ENCODE measurements at regions not wholly inside any gene's neighbourhood (a gene's known extent, or its start where the extent isn't known, plus 50 kb on each side); places are given as distances from the start of the nearest gene placed in this dataset.

- no peaks in the 10 kb centered on the region for H3K36me3 ChIP-seq
- no peak overlapping the region for H3K27ac ChIP-seq
- TF ChIP-seq POLR2A (IDR thresholded peaks at IDR 0.05) (no peak), CTCF (IDR thresholded peaks at IDR 0.05) (no peak)
- intact Hi-C loops (cut with DNase I; ENCODE audit: low total_unique reads): no loop called here
- H3K27me3 ChIP-seq: no peaks in the 10 kb centered on the region
- no peak for DNase-seq
- H3K4me3 ChIP-seq: no peak overlapping the region
- H3K4me1 ChIP-seq: no peaks in the 10 kb centered on the region
- H3K9me3 ChIP-seq: no peaks in the 10 kb centered on the region
These were observed 960.9 kb upstream of the FAT3 start for GRCh38 chr11:91263496-91264365.

GRCh38 chr11:91261513-91261912 is 963.1 kb upstream of the FAT3 start:
- Histone ChIP-seq H3K27ac (no peak overlapping the region), H3K27me3 (no peaks in the 10 kb centered on the region), H3K4me3 (no peak overlapping the region), H3K36me3 (no peaks in the 10 kb centered on the region), H3K4me1 (no peaks in the 10 kb centered on the region), H3K9me3 (no peaks in the 10 kb centered on the region)
- intact Hi-C loops (cut with DNase I; ENCODE audit: low total_unique reads): no loop called here
- TF ChIP-seq POLR2A (IDR thresholded peaks at IDR 0.05) (no peak), CTCF (IDR thresholded peaks at IDR 0.05) (no peak)
- no peak for DNase-seq

- no peak for TF ChIP-seq CTCF (IDR thresholded peaks at IDR 0.05)
- no peak for TF ChIP-seq POLR2A (IDR thresholded peaks at IDR 0.05)
- Histone ChIP-seq H3K4me3 (no peak overlapping the region), H3K27me3 (no peaks in the 10 kb centered on the region), H3K4me1 (no peaks in the 10 kb centered on the region), H3K27ac (no peak overlapping the region), H3K9me3 (no peaks in the 10 kb centered on the region), H3K36me3 (no peaks in the 10 kb centered on the region)
- DNase-seq: no peak
- intact Hi-C loops (cut with DNase I; ENCODE audit: low total_unique reads): no loop called here
These were observed 965.7 kb upstream of the FAT3 start for GRCh38 chr11:91258876-91259275.

- H3K4me3 ChIP-seq: no peak overlapping the region
- no peaks in the 10 kb centered on the region for H3K4me1 ChIP-seq
- no peaks in the 10 kb centered on the region for H3K9me3 ChIP-seq
- intact Hi-C loops (cut with DNase I; ENCODE audit: low total_unique reads): no loop called here
- no peaks in the 10 kb centered on the region for H3K27me3 ChIP-seq
- H3K27ac ChIP-seq: no peak overlapping the region
- TF ChIP-seq CTCF (IDR thresholded peaks at IDR 0.05): no peak
- no peak for TF ChIP-seq POLR2A (IDR thresholded peaks at IDR 0.05)
- DNase-seq: no peak
- H3K36me3 ChIP-seq: no peaks in the 10 kb centered on the region
These were observed 967.0 kb upstream of the FAT3 start for GRCh38 chr11:91257667-91258066.

DNA sequence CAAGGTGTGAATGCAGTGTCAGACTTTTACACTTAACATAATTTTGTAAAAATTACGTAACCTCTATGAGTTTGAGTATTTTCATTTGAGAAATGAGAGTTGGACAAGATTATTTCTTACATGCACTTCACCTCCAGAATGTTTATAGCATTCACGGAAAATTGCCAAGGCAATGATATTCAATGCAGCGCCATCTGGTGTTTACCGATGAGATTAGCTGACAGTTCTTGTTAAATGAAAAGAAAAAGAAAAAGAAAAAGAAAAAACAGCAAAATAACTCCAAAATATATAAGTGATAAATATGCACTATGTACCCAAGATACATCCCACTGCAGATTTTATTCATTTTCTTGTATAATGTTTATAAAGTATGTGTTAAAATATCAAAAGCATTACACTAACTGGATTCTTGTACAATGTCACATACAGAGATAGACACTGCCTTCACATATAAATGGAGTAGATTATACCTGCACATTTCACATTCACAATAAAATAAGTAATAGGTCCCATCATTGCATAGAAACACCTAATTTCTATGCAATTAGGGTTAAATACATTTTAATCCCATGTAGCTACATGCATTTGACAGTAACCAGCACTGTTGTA is 976.3 kb upstream of the FAT3 start:
- DNase-seq: no peak
- Histone ChIP-seq H3K27ac (no peak overlapping the region), H3K4me3 (no peak overlapping the region), H3K9me3 (no peaks in the 10 kb centered on the region), H3K27me3 (no peaks in the 10 kb centered on the region), H3K36me3 (no peaks in the 10 kb centered on the region), H3K4me1 (no peaks in the 10 kb centered on the region)
- TF ChIP-seq CTCF (IDR thresholded peaks at IDR 0.05) (peak in 2 of 4 experiments; percentile 25 to 26), POLR2A (IDR thresholded peaks at IDR 0.05) (no peak)
- intact Hi-C loops (cut with DNase I; ENCODE audit: low total_unique reads): no loop called here
